Ishikawa (cell line): ENCODE measurements at regions not wholly inside any gene's neighbourhood (a gene's known extent, or its start where the extent isn't known, plus 50 kb on each side); places are given as distances from the start of the nearest gene placed in this dataset.

Experiments used
- CEBPB ChIP-seq: IDR thresholded peaks from 2 replicates; pipeline ENCODE4 v1.6.1; 2012
- CREB1 ChIP-seq: IDR thresholded peaks from 2 replicates; pipeline ENCODE4 v1.6.1; 2012; ENCODE audit warnings: low read depth
- EGR1 ChIP-seq: IDR thresholded peaks from 2 replicates; pipeline ENCODE4 v1.6.1; 2012
- EP300 ChIP-seq: IDR thresholded peaks from 2 replicates; pipeline ENCODE4 v1.6.1; 2012; ENCODE audit warnings: borderline replicate concordance
- FOXM1 ChIP-seq: IDR thresholded peaks from 2 replicates; pipeline ENCODE4 v1.6.1; 2012; ENCODE audit warnings: low read depth, borderline replicate concordance
- NFIC ChIP-seq: IDR thresholded peaks from 2 replicates; pipeline ENCODE4 v1.6.1; 2012
- RAD21 ChIP-seq: IDR thresholded peaks from 2 replicates; pipeline ENCODE4 v1.6.1; 2012; ENCODE audit warnings: low read depth
- TAF1 ChIP-seq: IDR thresholded peaks from 2 replicates; pipeline ENCODE4 v1.6.1; 2012; ENCODE audit warnings: low read depth, mild to moderate bottlenecking
- TCF12 ChIP-seq: IDR thresholded peaks from 2 replicates; pipeline ENCODE4 v1.6.1; 2012; ENCODE audit warnings: low read depth
- TEAD4 ChIP-seq: IDR thresholded peaks from 2 replicates; pipeline ENCODE4 v1.6.1; 2012
- YY1 ChIP-seq: IDR thresholded peaks from 2 replicates; pipeline ENCODE4 v1.6.1; 2012; ENCODE audit warnings: low read depth
- ZBTB7A ChIP-seq: IDR thresholded peaks from 2 replicates; pipeline ENCODE4 v1.6.1; 2012; ENCODE audit warnings: low read depth
- TF ChIP-seq, protein P1 (sequence below): IDR thresholded peaks from 2 replicates; pipeline ENCODE4 v1.6.1; 2012
- TF ChIP-seq, protein P2 (sequence below): IDR thresholded peaks from 2 replicates; pipeline ENCODE4 v1.6.1; 2012; ENCODE audit warnings: low read depth, mild to moderate bottlenecking
- TF ChIP-seq, protein P3 (sequence below): IDR thresholded peaks from 2 replicates; pipeline ENCODE4 v1.6.1; 2012

DNA sequence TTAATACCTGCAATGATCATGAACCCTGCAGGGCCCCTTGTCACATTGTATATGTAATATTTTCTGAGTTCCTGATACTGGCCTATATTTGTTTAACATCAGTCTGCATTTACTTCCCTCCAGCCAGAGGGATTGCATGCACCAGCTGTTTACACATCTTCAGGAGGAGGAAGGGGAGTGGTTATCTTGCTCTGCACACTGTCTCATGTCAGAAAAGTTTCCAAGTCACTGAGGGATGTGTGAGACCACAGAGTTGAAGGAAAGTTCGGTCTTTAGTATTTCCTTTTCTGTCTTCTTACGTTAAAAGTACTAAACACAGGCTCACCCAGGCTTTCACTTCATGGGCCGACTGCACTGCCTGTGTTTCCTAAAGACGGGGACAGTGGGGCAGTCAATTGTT lies 574.1 kb downstream of the LMO4 start:
- TF ChIP-seq TCF12: no peak
- TF ChIP-seq FOXM1: no peak
- no peak for TF ChIP-seq YY1
- TF ChIP-seq NFIC: no peak
- no peak for TF ChIP-seq EGR1
- TF ChIP-seq ZBTB7A: no peak
- TF ChIP-seq RAD21: no peak
- TF ChIP-seq, protein P1, sequence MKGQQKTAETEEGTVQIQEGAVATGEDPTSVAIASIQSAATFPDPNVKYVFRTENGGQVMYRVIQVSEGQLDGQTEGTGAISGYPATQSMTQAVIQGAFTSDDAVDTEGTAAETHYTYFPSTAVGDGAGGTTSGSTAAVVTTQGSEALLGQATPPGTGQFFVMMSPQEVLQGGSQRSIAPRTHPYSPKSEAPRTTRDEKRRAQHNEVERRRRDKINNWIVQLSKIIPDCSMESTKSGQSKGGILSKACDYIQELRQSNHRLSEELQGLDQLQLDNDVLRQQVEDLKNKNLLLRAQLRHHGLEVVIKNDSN: no peak
- TF ChIP-seq, protein P2, sequence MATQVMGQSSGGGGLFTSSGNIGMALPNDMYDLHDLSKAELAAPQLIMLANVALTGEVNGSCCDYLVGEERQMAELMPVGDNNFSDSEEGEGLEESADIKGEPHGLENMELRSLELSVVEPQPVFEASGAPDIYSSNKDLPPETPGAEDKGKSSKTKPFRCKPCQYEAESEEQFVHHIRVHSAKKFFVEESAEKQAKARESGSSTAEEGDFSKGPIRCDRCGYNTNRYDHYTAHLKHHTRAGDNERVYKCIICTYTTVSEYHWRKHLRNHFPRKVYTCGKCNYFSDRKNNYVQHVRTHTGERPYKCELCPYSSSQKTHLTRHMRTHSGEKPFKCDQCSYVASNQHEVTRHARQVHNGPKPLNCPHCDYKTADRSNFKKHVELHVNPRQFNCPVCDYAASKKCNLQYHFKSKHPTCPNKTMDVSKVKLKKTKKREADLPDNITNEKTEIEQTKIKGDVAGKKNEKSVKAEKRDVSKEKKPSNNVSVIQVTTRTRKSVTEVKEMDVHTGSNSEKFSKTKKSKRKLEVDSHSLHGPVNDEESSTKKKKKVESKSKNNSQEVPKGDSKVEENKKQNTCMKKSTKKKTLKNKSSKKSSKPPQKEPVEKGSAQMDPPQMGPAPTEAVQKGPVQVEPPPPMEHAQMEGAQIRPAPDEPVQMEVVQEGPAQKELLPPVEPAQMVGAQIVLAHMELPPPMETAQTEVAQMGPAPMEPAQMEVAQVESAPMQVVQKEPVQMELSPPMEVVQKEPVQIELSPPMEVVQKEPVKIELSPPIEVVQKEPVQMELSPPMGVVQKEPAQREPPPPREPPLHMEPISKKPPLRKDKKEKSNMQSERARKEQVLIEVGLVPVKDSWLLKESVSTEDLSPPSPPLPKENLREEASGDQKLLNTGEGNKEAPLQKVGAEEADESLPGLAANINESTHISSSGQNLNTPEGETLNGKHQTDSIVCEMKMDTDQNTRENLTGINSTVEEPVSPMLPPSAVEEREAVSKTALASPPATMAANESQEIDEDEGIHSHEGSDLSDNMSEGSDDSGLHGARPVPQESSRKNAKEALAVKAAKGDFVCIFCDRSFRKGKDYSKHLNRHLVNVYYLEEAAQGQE: no peak
- TF ChIP-seq EP300: no peak
- no peak for TF ChIP-seq CEBPB
- no peak for TF ChIP-seq CREB1
- no peak for TF ChIP-seq TEAD4
- TF ChIP-seq, protein P3, sequence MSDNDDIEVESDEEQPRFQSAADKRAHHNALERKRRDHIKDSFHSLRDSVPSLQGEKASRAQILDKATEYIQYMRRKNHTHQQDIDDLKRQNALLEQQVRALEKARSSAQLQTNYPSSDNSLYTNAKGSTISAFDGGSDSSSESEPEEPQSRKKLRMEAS: no peak
- no peak for TF ChIP-seq TAF1

DNA sequence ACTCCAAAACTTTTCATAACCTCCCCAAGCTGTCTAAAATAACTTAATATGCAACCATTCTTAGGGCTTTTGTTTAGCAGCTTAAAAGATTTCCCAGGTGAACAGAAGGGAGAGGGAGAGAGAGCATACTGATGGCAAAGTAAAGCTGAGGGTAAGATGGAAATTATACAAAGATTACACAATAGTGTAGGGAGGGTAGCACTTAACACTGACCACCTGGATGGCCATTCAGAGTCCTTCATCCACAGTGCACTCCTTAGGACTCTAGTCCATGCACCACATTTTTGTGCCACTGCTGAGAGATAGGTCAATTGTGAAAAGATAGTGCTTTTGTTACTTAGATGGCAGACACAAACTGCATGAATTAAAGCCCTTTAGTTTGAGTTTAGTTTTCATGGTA lies 574.6 kb downstream of the LMO4 start:
- TF ChIP-seq CEBPB: no peak
- TF ChIP-seq YY1: no peak
- no peak for TF ChIP-seq TAF1
- no peak for TF ChIP-seq TCF12
- TF ChIP-seq, protein P3: no peak
- TF ChIP-seq NFIC: no peak
- TF ChIP-seq, protein P1: no peak
- TF ChIP-seq CREB1: no peak

DNA sequence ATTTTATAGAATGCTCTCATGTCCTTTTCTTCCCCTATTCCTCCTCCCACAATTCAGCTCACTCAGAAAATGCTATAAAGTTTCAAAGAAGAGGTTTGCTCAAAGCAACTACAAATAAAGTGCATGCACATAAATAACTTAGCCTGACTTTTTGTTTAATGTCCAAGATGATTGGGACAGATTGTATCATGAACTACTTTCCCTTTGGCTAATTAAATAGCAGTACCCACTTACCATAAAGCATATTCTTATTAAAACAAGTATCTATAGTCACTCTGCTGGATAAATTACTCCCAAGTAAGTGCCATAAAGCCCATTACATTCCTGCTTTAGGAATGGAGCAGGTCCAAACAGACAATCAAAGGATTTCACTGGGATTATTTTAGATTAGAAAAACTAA lies 576.0 kb downstream of the LMO4 start:
- TF ChIP-seq CREB1 (no peak), CEBPB (no peak), NFIC (no peak), ZBTB7A (no peak), YY1 (no peak), FOXM1 (no peak), EGR1 (no peak)
- TF ChIP-seq, protein P2: no peak
- TF ChIP-seq, protein P3: no peak

DNA sequence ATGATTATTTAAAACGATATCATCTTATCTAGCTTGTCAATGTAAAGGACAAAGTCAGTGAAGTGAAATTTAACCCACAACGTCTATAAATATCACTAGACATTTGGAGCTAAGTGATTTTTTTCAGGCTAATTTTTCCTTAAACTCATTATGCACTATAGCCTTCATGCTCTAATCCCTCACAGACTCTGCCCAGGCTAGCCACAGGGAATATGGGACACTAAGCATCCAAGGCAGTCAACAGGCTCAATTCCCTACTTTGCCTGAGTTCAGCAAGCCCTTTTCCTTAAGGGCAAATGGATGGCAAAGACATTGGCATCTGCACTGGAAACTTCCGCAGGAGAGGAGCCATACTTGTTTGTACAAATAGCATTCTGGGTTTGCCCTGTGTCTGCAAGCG lies 577.0 kb downstream of the LMO4 start:
- TF ChIP-seq NFIC: no peak
- TF ChIP-seq YY1: no peak

DNA sequence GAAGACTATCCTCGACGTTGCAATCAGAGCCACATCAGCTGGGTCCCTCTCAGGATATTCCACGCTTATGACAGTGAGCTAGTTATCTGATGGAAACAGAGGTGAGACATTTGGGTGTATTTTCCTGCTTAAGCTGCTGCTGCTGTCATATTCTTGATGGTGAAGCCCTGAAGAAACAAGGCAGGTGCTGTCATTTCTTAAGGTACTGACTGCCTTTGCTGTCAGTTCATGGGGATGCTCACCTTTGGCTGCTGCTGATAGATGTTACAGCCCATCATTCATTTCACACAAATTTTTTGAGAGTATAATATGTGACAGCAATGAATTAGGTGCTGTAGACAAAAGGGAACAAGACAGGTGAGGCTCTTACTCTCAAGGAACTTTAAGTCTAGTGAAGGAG lies 577.4 kb downstream of the LMO4 start:
- TF ChIP-seq EGR1 (no peak), YY1 (no peak), NFIC (no peak), TCF12 (no peak)
- TF ChIP-seq, protein P3: no peak

DNA sequence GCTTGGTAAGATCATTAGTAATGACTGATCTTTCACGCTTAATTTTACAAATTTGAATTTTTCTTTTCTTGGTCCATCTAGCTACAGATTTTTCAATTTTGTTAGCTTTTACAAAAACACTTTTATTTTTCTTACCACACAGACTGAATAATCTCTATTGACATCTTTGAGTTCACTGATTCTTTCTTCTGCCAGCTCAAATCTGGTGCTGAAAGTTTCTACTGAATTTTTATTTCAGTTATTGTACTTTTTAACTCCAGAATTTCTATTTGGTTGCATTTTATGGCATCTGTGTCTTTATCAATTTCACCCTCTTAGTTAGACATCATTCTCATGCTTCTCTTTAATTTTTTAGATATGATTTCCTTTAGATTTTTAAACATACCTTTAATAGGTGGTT lies 584.7 kb downstream of the LMO4 start:
- TF ChIP-seq, protein P1: no peak
- TF ChIP-seq EGR1 (no peak), TCF12 (no peak), CREB1 (no peak), YY1 (no peak), FOXM1 (no peak), ZBTB7A (no peak), TAF1 (no peak)
